ENCODE measurements at regions not wholly inside any gene's neighbourhood (a gene's known extent, or its start where the extent isn't known, plus 50 kb on each side); places are given as distances from the start of the nearest gene placed in this dataset.

GRCh38 chr9:82115331-82115730, 126.8 kb downstream of the SPATA31D1 start (continued):
- TF ChIP-seq ATF3 (IDR thresholded peaks at IDR 0.05): no peak
- TF ChIP-seq SP1 (IDR thresholded peaks at IDR 0.05; ENCODE audit: low read depth): no peak
- TF ChIP-seq RAD21 (IDR thresholded peaks at IDR 0.05; ENCODE audit: low read depth): no peak
- TF ChIP-seq POLR2AphosphoS5 (IDR thresholded peaks at IDR 0.05; ENCODE audit: low read depth, low read length): no peak
- TF ChIP-seq TCF7L2 (IDR thresholded peaks at IDR 0.05; ENCODE audit: borderline replicate concordance, extremely low read depth, insufficient read depth, insufficient read length): no peak
- TF ChIP-seq YY1 (IDR thresholded peaks at IDR 0.05; ENCODE audit: extremely low read depth, insufficient replicate concordance, low read depth, low read length): no peak

GRCh38 chr9:82115900-82116299, 127.3 kb downstream of the SPATA31D1 start:
- H4K20me1 ChIP-seq (ENCODE audit: insufficient read depth): no peaks in the 10 kb centered on the region
- no TSS peak for BruUV-seq (replicated peaks)
- H3K79me2 ChIP-seq (ENCODE audit: insufficient read depth, low read length): no peaks in the 10 kb centered on the region
- RAD21 ChIA-PET (ENCODE audit: low non-redundant PET in 1 of 2, low total read pairs in 2 of 2, uncharacterized antibody in 2 of 2, unreplicated experiment in 2 of 2): no interaction called here
- no peaks in the 10 kb centered on the region for H3K27me3 ChIP-seq (ENCODE audit: insufficient read depth, low read length)
- no peak overlapping the region for H3K27ac ChIP-seq (ENCODE audit: low read depth, low read length)
- ATAC-seq (no peak), DNase-seq (ENCODE audit: low read depth, low spot score) (no peak)
- no peaks in the 10 kb centered on the region for H3K4me1 ChIP-seq (ENCODE audit: control insufficient read depth in 1 of 2, insufficient read depth in 2 of 2, low read length in 2 of 2)
- CTCF ChIA-PET: no interaction called here
- no peaks in the 10 kb centered on the region for H3K9me3 ChIP-seq (ENCODE audit: control insufficient read depth in 1 of 2, insufficient read depth in 1 of 2, low read depth in 1 of 2, low read length in 2 of 2)
- H3K9me2 ChIP-seq (ENCODE audit: insufficient read depth): no peaks in the 10 kb centered on the region
- H3K36me3 ChIP-seq (ENCODE audit: control insufficient read depth in 1 of 2, insufficient read depth in 2 of 2, low read length in 2 of 2): no peaks in the 10 kb centered on the region
- H2AFZ ChIP-seq (ENCODE audit: low read depth, low read length, poor library complexity, severe bottlenecking): no peak overlapping the region
- H3K4me2 ChIP-seq (ENCODE audit: low read length): no peak overlapping the region
- POLR2A ChIA-PET: no interaction called here
- H3K9ac ChIP-seq (ENCODE audit: low read length): no peak overlapping the region
- H3K4me3 ChIP-seq (replicated peaks in 1 of 2; ENCODE audit: low read depth in 1 of 2, low read length in 2 of 2): no peak overlapping the region
- intact Hi-C loops (cut with micrococcal nuclease): no loop called here
- no peak for TF ChIP-seq ZBTB33 (IDR thresholded peaks at IDR 0.05; ENCODE audit: extremely low read depth, insufficient replicate concordance, low read length)
- no peak for TF ChIP-seq EGR1 (IDR thresholded peaks at IDR 0.05; ENCODE audit: low read depth)
- no peak for TF ChIP-seq CTCF (IDR thresholded peaks at IDR 0.05 in 2 of 3, conservative IDR thresholded peaks at IDR 0.05 in 1 of 3; ENCODE audit: borderline replicate concordance in 1 of 3, insufficient read depth in 1 of 3, low read depth in 2 of 3, low read length in 2 of 3)
- no peak for TF ChIP-seq ELF1 (IDR thresholded peaks at IDR 0.05; ENCODE audit: borderline replicate concordance, low read depth)
- TF ChIP-seq REST (IDR thresholded peaks at IDR 0.05; ENCODE audit: low read depth): no peak
- no peak for TF ChIP-seq FOSL1 (IDR thresholded peaks at IDR 0.05; ENCODE audit: low read depth)
- no peak for TF ChIP-seq MAX (IDR thresholded peaks at IDR 0.05)
- TF ChIP-seq ATF3 (IDR thresholded peaks at IDR 0.05): no peak
- TF ChIP-seq ZFX (IDR thresholded peaks at IDR 0.05): no peak
- no peak for TF ChIP-seq RAD21 (IDR thresholded peaks at IDR 0.05; ENCODE audit: low read depth)
- TF ChIP-seq CEBPB (IDR thresholded peaks at IDR 0.05; ENCODE audit: low read depth): no peak
- no peak for TF ChIP-seq ZNF274 (IDR thresholded peaks at IDR 0.05; ENCODE audit: low read depth, low read length)
- no peak for TF ChIP-seq POLR2A (IDR thresholded peaks at IDR 0.05; ENCODE audit: borderline replicate concordance, extremely low read depth, insufficient read depth, insufficient read length)
- TF ChIP-seq SP1 (IDR thresholded peaks at IDR 0.05; ENCODE audit: low read depth): no peak
- no peak for TF ChIP-seq EZH2phosphoT487 (IDR thresholded peaks at IDR 0.05; ENCODE audit: borderline replicate concordance)
